Activated T-cell treated with anti-CD3 and anti-CD28 coated beads, Interleukin-2, amount 50 U/mL, for 48 hours (primary cell): ENCODE measurements at regions not wholly inside any gene's neighbourhood (a gene's known extent, or its start where the extent isn't known, plus 50 kb on each side); places are given as distances from the start of the nearest gene placed in this dataset.
"Not testable (repeated sequence)": the region's sequence is repeated elsewhere in the genome, so short reads cannot be mapped to it uniquely, and the experiment has no call there.

ENCODE experiments used
- DNase-seq, 2 experiments: peaks; one replicate each; pipeline ENCODE4 v3.0.0-alpha.2; 2020

- not testable (repeated sequence) for DNase-seq
Measured at GRCh38 chr1:194859481-194860154, 1673.2 kb upstream of the B3GALT2 start.

GRCh38 chr1:194858811-194859480 is 1672.5 kb upstream of the B3GALT2 start:
- DNase-seq, result not testable (repeated sequence)

GRCh38 chr1:194857413-194857812 is 1671.0 kb upstream of the B3GALT2 start:
- DNase-seq, result no peak

- DNase-seq, result no peak
Measured at GRCh38 chr1:194848846-194849245, 1662.4 kb upstream of the B3GALT2 start.

GRCh38 chr1:194846488-194846887 is 1660.1 kb upstream of the B3GALT2 start:
- no peak for DNase-seq

GRCh38 chr1:194843077-194843476 is 1656.7 kb upstream of the B3GALT2 start:
- no peak for DNase-seq

- no peak for DNase-seq
Measured at GRCh38 chr1:194833111-194833510, 1646.7 kb upstream of the B3GALT2 start.

- DNase-seq, result not testable (repeated sequence)
Measured at GRCh38 chr1:194831595-194831994, 1645.2 kb upstream of the B3GALT2 start.

GRCh38 chr1:194830387-194830786 is 1644.0 kb upstream of the B3GALT2 start:
- no peak for DNase-seq

- no peak for DNase-seq
Measured at GRCh38 chr1:194829492-194829891, 1643.1 kb upstream of the B3GALT2 start.

- no peak for DNase-seq
Measured at GRCh38 chr1:194825382-194825781, 1639.0 kb upstream of the B3GALT2 start.

GRCh38 chr1:194821091-194821490 is 1634.7 kb upstream of the B3GALT2 start:
- DNase-seq, result no peak

- DNase-seq, result no peak
Measured at GRCh38 chr1:194818674-194819073, 1632.3 kb upstream of the B3GALT2 start.

GRCh38 chr1:194816859-194817258 is 1630.4 kb upstream of the B3GALT2 start:
- DNase-seq, result no peak

GRCh38 chr1:194813096-194813495 is 1626.7 kb upstream of the B3GALT2 start:
- no peak for DNase-seq

- no peak for DNase-seq
Measured at GRCh38 chr1:194809665-194810064, 1623.3 kb upstream of the B3GALT2 start.

- DNase-seq, result no peak
Measured at GRCh38 chr1:194809215-194809614, 1622.8 kb upstream of the B3GALT2 start.

- DNase-seq, result no peak
Measured at GRCh38 chr1:194807530-194808220, 1621.3 kb upstream of the B3GALT2 start.

GRCh38 chr1:194802572-194802971 is 1616.2 kb upstream of the B3GALT2 start:
- no peak for DNase-seq

- no peak for DNase-seq
Measured at GRCh38 chr1:194795917-194796593, 1609.6 kb upstream of the B3GALT2 start.

GRCh38 chr1:194787001-194787400 is 1600.6 kb upstream of the B3GALT2 start:
- DNase-seq, result no peak

- no peak for DNase-seq
Measured at GRCh38 chr1:194786027-194786426, 1599.6 kb upstream of the B3GALT2 start.

GRCh38 chr1:194776657-194777056 is 1590.2 kb upstream of the B3GALT2 start:
- DNase-seq, result no peak
